SK-N-SH treated with all-trans-retinoic acid at 6 μM for 48 hours (cell line): ENCODE measurements at regions not wholly inside any gene's neighbourhood (a gene's known extent, or its start where the extent isn't known, plus 50 kb on each side); places are given as distances from the start of the nearest gene placed in this dataset.
"Not testable (repeated sequence)": the region's sequence is repeated elsewhere in the genome, so short reads cannot be mapped to it uniquely, and the experiment has no call there.

Experiments used
- ATAC-seq: fragments of 200-7000 bp; cut with Tn5 transposase; 3 replicates; pipeline ENCODE4 v1.9.1; 2020; ENCODE audit warnings: mild to moderate bottlenecking, moderate library complexity
- ARNTL ChIP-seq: fragments of 450-650 bp; formaldehyde crosslinking; IDR thresholded peaks from 2 replicates; pipeline ENCODE4 v1.5.0; 2020; ENCODE audit warnings: low read depth, mild to moderate bottlenecking, moderate library complexity, borderline replicate concordance
- CREB5 ChIP-seq: fragments of 250-450 bp; sonication (Bioruptor Pico); IDR thresholded peaks from 2 replicates; pipeline ENCODE4 v1.5.1; 2020; ENCODE audit warnings: low read depth, mild to moderate bottlenecking, moderate library complexity
- CSDC2 ChIP-seq: fragments of 250-450 bp; sonication (Bioruptor Pico); IDR thresholded peaks from 2 replicates; pipeline ENCODE4 v1.5.0; 2020; ENCODE audit warnings: mild to moderate bottlenecking, moderate library complexity
- ESRRG ChIP-seq: fragments of 250-450 bp; sonication (Bioruptor Pico); IDR thresholded peaks from 2 replicates; pipeline ENCODE4 v1.6.1; 2021; ENCODE audit warnings: mild to moderate bottlenecking
- GLIS3 ChIP-seq: fragments of 250-450 bp; sonication (Bioruptor Pico); IDR thresholded peaks from 2 replicates; pipeline ENCODE4 v1.5.0; 2020; ENCODE audit warnings: mild to moderate bottlenecking, moderate library complexity
- ISL1 ChIP-seq: fragments of 250-450 bp; sonication (Bioruptor Pico); IDR thresholded peaks from 2 replicates; pipeline ENCODE4 v2.1.2; 2022; ENCODE audit warnings: mild to moderate bottlenecking, moderate library complexity
- OSR1 ChIP-seq: fragments of 250-450 bp; sonication (Bioruptor Pico); IDR thresholded peaks from 2 replicates; pipeline ENCODE4 v1.8.0; 2022; ENCODE audit warnings: moderate library complexity, mild to moderate bottlenecking, inconsistent platforms
- POU6F1 ChIP-seq: fragments of 250-450 bp; sonication (Bioruptor Pico); IDR thresholded peaks from 2 replicates; pipeline ENCODE4 v1.8.0; 2021; ENCODE audit warnings: low read depth, mild to moderate bottlenecking, moderate library complexity, borderline replicate concordance
- PPARA ChIP-seq: fragments of 250-450 bp; sonication (Bioruptor Pico); IDR thresholded peaks from 2 replicates; pipeline ENCODE4 v1.5.0; 2020; ENCODE audit warnings: mild to moderate bottlenecking, borderline replicate concordance
- RARB ChIP-seq: fragments of 250-450 bp; sonication (Bioruptor Pico); IDR thresholded peaks from 2 replicates; pipeline ENCODE4 v1.8.0; 2021; ENCODE audit warnings: mild to moderate bottlenecking, moderate library complexity
- SNAI2 ChIP-seq: fragments of 250-450 bp; sonication (Bioruptor Pico); IDR thresholded peaks from 2 replicates; pipeline ENCODE4 v1.5.0; 2020; ENCODE audit warnings: mild to moderate bottlenecking, moderate library complexity
- ZC3H10 ChIP-seq: fragments of 250-450 bp; sonication (Bioruptor Pico); IDR thresholded peaks from 2 replicates; pipeline ENCODE4 v1.5.1; 2021; ENCODE audit warnings: mild to moderate bottlenecking, moderate library complexity
- ZFP3 ChIP-seq: fragments of 250-450 bp; sonication (Bioruptor Pico); IDR thresholded peaks from 2 replicates; pipeline ENCODE4 v1.5.0; 2020; ENCODE audit warnings: mild to moderate bottlenecking, moderate library complexity
- ZFP30 ChIP-seq: fragments of 450-650 bp; formaldehyde crosslinking; IDR thresholded peaks from 2 replicates; pipeline ENCODE4 v1.5.0; 2022; ENCODE audit warnings: mild to moderate bottlenecking, moderate library complexity
- ZNF565 ChIP-seq: fragments of 450-650 bp; formaldehyde crosslinking; conservative IDR thresholded peaks from 2 replicates; pipeline ENCODE4 v1.5.0; 2020; ENCODE audit warnings: low read depth, mild to moderate bottlenecking, moderate library complexity
- ZNF70 ChIP-seq: fragments of 450-650 bp; formaldehyde crosslinking; IDR thresholded peaks from 2 replicates; pipeline ENCODE4 v1.5.0; 2020; ENCODE audit warnings: mild to moderate bottlenecking, moderate library complexity
- ZNF8 ChIP-seq: fragments of 450-650 bp; formaldehyde crosslinking; IDR thresholded peaks from 2 replicates; pipeline ENCODE4 v1.5.0; 2020; ENCODE audit warnings: mild to moderate bottlenecking, moderate library complexity
- TF ChIP-seq, protein P1 (sequence below): fragments of 250-450 bp; sonication (Bioruptor Pico); IDR thresholded peaks from 2 replicates; pipeline ENCODE4 v1.8.0; 2020; ENCODE audit warnings: mild to moderate bottlenecking, moderate library complexity, borderline replicate concordance
- TF ChIP-seq, protein P2 (sequence below): fragments of 250-450 bp; sonication (Bioruptor Pico); IDR thresholded peaks from 2 replicates; pipeline ENCODE4 v1.5.1; 2021; ENCODE audit warnings: mild to moderate bottlenecking, moderate library complexity

GRCh38 chr1:173307845-173308244 is 100.7 kb upstream of the TNFSF4 start:
- no peak for TF ChIP-seq OSR1 (CRISPR knock-in tag)
- no peak for TF ChIP-seq ZNF70 (CRISPR knock-in tag)
- no peak for TF ChIP-seq POU6F1 (CRISPR knock-in tag)
- TF ChIP-seq CREB5 (CRISPR knock-in tag): no peak
- TF ChIP-seq ISL1 (CRISPR knock-in tag): no peak
- no peak for TF ChIP-seq ZNF8 (CRISPR knock-in tag)
- ATAC-seq: no peak

DNA sequence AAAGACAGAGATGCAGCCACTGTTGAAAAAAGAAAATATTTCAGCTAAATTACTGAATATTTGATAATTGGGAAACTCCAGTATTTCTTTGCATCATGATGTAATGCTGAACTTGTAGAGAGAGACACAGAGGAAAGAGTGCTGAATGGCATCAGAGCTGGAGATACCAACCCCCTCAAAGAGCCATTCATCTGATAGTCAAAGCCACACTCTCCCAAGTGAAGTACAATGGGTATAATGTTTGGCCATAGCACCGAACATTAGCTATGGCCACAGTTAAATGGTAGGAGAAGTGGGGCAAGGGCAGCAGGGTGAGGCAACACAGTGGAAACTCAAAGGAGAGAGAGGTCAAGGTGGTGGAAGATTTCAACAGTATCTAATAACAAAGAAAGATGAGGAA is 107.5 kb upstream of the TNFSF4 start:
- TF ChIP-seq, protein P1, sequence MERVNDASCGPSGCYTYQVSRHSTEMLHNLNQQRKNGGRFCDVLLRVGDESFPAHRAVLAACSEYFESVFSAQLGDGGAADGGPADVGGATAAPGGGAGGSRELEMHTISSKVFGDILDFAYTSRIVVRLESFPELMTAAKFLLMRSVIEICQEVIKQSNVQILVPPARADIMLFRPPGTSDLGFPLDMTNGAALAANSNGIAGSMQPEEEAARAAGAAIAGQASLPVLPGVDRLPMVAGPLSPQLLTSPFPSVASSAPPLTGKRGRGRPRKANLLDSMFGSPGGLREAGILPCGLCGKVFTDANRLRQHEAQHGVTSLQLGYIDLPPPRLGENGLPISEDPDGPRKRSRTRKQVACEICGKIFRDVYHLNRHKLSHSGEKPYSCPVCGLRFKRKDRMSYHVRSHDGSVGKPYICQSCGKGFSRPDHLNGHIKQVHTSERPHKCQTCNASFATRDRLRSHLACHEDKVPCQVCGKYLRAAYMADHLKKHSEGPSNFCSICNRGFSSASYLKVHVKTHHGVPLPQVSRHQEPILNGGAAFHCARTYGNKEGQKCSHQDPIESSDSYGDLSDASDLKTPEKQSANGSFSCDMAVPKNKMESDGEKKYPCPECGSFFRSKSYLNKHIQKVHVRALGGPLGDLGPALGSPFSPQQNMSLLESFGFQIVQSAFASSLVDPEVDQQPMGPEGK (CRISPR knock-in tag): no peak
- TF ChIP-seq ZC3H10 (CRISPR knock-in tag) (no peak), ZNF70 (CRISPR knock-in tag) (no peak), CSDC2 (CRISPR knock-in tag) (no peak), ZNF8 (CRISPR knock-in tag) (no peak), ESRRG (CRISPR knock-in tag) (no peak), POU6F1 (CRISPR knock-in tag) (no peak), ZNF565 (CRISPR knock-in tag) (no peak)
- ATAC-seq: no peak

- no peak for TF ChIP-seq ARNTL (CRISPR knock-in tag)
- TF ChIP-seq ZNF565 (CRISPR knock-in tag): no peak
- no peak for TF ChIP-seq RARB (CRISPR knock-in tag)
- TF ChIP-seq ZFP3: no peak
- no peak for TF ChIP-seq ESRRG (CRISPR knock-in tag)
- TF ChIP-seq ZFP30 (CRISPR knock-in tag): no peak
- no peak for ATAC-seq
Measured at GRCh38 chr1:173315296-173315695, 108.2 kb upstream of the TNFSF4 start.

DNA sequence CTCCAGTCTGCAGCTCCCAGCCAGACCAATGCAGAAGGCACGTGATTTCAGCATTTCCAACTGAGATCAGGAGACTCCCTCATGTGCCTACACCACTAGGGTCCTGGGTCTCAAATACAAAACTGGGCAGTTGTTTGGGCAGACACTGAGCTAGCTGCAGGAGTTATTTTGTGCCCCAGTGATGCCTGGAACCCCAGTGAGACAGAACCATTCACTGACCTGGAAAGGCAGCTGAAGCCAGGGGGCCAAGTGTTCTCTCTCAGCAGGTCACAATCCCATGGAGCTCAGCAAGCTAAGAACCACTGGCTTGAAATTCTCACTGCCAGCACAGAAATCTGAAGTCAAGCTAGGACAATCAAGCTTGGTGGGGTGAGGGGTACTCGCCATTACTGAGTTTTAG is 111.7 kb upstream of the TNFSF4 start:
- no peak for ATAC-seq
- TF ChIP-seq CSDC2 (CRISPR knock-in tag) (no peak), ZFP3 (no peak), GLIS3 (CRISPR knock-in tag) (no peak), CREB5 (CRISPR knock-in tag) (no peak), PPARA (no peak), ZFP30 (CRISPR knock-in tag) (no peak), SNAI2 (CRISPR knock-in tag) (no peak), POU6F1 (CRISPR knock-in tag) (no peak), ESRRG (CRISPR knock-in tag) (no peak), ZNF565 (CRISPR knock-in tag) (no peak), ZNF70 (CRISPR knock-in tag) (no peak), ZC3H10 (CRISPR knock-in tag) (no peak), RARB (CRISPR knock-in tag) (no peak)
- TF ChIP-seq, protein P2, sequence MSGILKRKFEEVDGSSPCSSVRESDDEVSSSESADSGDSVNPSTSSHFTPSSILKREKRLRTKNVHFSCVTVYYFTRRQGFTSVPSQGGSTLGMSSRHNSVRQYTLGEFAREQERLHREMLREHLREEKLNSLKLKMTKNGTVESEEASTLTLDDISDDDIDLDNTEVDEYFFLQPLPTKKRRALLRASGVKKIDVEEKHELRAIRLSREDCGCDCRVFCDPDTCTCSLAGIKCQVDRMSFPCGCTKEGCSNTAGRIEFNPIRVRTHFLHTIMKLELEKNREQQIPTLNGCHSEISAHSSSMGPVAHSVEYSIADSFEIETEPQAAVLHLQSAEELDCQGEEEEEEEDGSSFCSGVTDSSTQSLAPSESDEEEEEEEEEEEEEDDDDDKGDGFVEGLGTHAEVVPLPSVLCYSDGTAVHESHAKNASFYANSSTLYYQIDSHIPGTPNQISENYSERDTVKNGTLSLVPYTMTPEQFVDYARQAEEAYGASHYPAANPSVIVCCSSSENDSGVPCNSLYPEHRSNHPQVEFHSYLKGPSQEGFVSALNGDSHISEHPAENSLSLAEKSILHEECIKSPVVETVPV (CRISPR knock-in tag): no peak
- TF ChIP-seq, protein P1 (CRISPR knock-in tag): no peak

GRCh38 chr1:173324352-173324751 is 117.2 kb upstream of the TNFSF4 start:
- not testable (repeated sequence) for ATAC-seq

DNA sequence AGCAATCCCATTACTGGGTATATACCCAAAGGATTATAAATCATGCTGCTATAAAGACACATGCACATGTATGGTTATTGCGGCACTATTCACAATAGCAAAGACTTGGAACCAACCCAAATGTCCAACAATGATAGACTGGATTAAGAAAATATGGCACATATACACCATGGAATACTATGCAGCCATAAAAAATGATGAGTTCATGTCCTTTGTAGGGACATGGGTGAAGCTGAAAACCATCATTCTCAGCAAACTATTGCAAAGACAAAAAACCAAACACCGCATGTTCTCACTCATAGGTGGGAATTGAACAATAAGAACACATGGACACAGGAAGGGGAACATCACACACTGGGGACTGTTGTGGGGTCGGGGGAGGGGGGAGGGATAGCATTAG is 120.9 kb upstream of the TNFSF4 start:
- ATAC-seq: not testable (repeated sequence)
